Panc1 (cell line): ENCODE measurements at regions not wholly inside any gene's neighbourhood (a gene's known extent, or its start where the extent isn't known, plus 50 kb on each side); places are given as distances from the start of the nearest gene placed in this dataset.

Experiments used
- ATAC-seq: fragments of 200-7000 bp; cut with Tn5 transposase; 2 replicates; pipeline ENCODE4 v1.9.1; 2020; ENCODE audit warnings: mild to moderate bottlenecking, moderate library complexity
- BruUV-seq: library from RNA; stranded (reverse); fragments of 400-500 nt; replicated peaks from 2 replicates; lab custom pipeline; 2021; lab: Mats Ljungman, UMichigan
- CTCF ChIA-PET: fragments of 300-600 bp; sonication (Branson Sonifier 250); formaldehyde crosslinking; loops from one replicate; lab custom pipeline; 2022; ENCODE audit warnings: antibody characterized with exemption; lab: Charles Lee
- POLR2A ChIA-PET: fragments of 300-600 bp; sonication (Branson Sonifier 250); formaldehyde crosslinking; loops from one replicate; lab custom pipeline; 2022; ENCODE audit warnings: antibody characterized with exemption; lab: Charles Lee
- DNase-seq: peaks from one replicate; pipeline ENCODE4 v3.0.0-alpha.2; 2010; ENCODE audit warnings: low read depth, low spot score
- H3K27ac ChIP-seq: 2 replicates; pipeline ENCODE4 v1.5.1; 2011; ENCODE audit warnings: mild to moderate bottlenecking, low read length, inconsistent platforms
- H3K27me3 ChIP-seq: fragments of 200-500 bp; sonication (Bioruptor generic); 2 replicates; pipeline ENCODE4 v1.6.0; 2014; ENCODE audit warnings: low read length, inconsistent platforms; ENCODE audit not compliant: control insufficient read depth, insufficient read depth
- H3K36me3 ChIP-seq: fragments of 200-500 bp; sonication (Bioruptor generic); 2 replicates; pipeline ENCODE4 v1.5.1; 2014; ENCODE audit warnings: inconsistent platforms, mild to moderate bottlenecking, low read length, moderate library complexity; ENCODE audit not compliant: control insufficient read depth, insufficient read depth
- H3K4me1 ChIP-seq: 2 replicates; pipeline ENCODE4 v1.5.1; 2011; ENCODE audit warnings: inconsistent platforms, mild to moderate bottlenecking, low read length, moderate library complexity; ENCODE audit not compliant: control insufficient read depth, insufficient read depth
- H3K4me3 ChIP-seq, 2 experiments: 2 replicates each; pipeline ENCODE4 v1.5.1; 2011 to 2012; ENCODE audit warnings: low read depth in 2 of 2, low read length in 2 of 2, mild to moderate bottlenecking in 2 of 2, inconsistent platforms in 1 of 2, moderate library complexity in 1 of 2
- H3K9me3 ChIP-seq: fragments of 200-500 bp; sonication (Bioruptor generic); 2 replicates; pipeline ENCODE4 v1.5.1; 2014; ENCODE audit warnings: low read depth, mild to moderate bottlenecking, inconsistent platforms, low read length, moderate library complexity; ENCODE audit not compliant: control insufficient read depth, insufficient read depth
- CTCF ChIP-seq: fragments of 450-650 bp; IDR thresholded peaks from 2 replicates; pipeline ENCODE4 v1.5.1; 2017; ENCODE audit warnings: mild to moderate bottlenecking
- POLR2AphosphoS5 ChIP-seq: IDR thresholded peaks from 2 replicates; pipeline ENCODE4 v1.6.1; 2012; ENCODE audit warnings: mild to moderate bottlenecking, low read depth, low read length, moderate library complexity
- REST ChIP-seq, 2 experiments: IDR thresholded peaks; 2 replicates each; pipeline ENCODE4 v1.6.1; 2011 to 2012; ENCODE audit warnings: low read depth in 2 of 2, control low read depth in 1 of 2, low read length in 1 of 2, mild to moderate bottlenecking in 1 of 2, moderate library complexity in 1 of 2; ENCODE audit not compliant: insufficient read depth in 1 of 2
- SIN3A ChIP-seq: IDR thresholded peaks from 2 replicates; pipeline ENCODE4 v1.6.1; 2012; ENCODE audit warnings: low read depth, mild to moderate bottlenecking, low read length, moderate library complexity, borderline replicate concordance; ENCODE audit not compliant: insufficient read depth
- TCF7L2 ChIP-seq: IDR thresholded peaks from 2 replicates; pipeline ENCODE4 v1.6.1; 2011; ENCODE audit warnings: mild to moderate bottlenecking, low read depth, low read length, inconsistent platforms
- in situ Hi-C: cut with HindIII; loops from 2 replicates; pipeline ENCODE4 v1.10.0; 2016; ENCODE audit warnings: low sequenced_read_pairs, low pct_unique_long_range_greater_than_20kb
- intact Hi-C: fragments of 100-400 bp; cut with micrococcal nuclease; formaldehyde crosslinking; loops from one replicate; pipeline ENCODE4 v1.10.0; 2022; ENCODE audit not compliant: unreplicated experiment

- intact Hi-C loops (no loop called here), in situ Hi-C loops (no loop called here)
- H3K4me3 ChIP-seq, result no peak overlapping the region
- H3K4me1 ChIP-seq, result no peaks in the 10 kb centered on the region
- no peaks in the 10 kb centered on the region for H3K9me3 ChIP-seq
- CTCF ChIA-PET, result no interaction called here
- no peaks in the 10 kb centered on the region for H3K27me3 ChIP-seq
- H3K27ac ChIP-seq, result no peak overlapping the region
- H3K36me3 ChIP-seq, result no peaks in the 10 kb centered on the region
- no peak for ATAC-seq
- TF ChIP-seq SIN3A (no peak), TCF7L2 (no peak), POLR2AphosphoS5 (no peak), CTCF (no peak), REST (IDR thresholded peaks at IDR 0.05; ENCODE audit: insufficient read depth in 1 of 2, low read depth in 2 of 2, low read length in 1 of 2) (no peak)
- POLR2A ChIA-PET, result no interaction called here
- BruUV-seq, result no TSS peak
- no peak for DNase-seq
Observed at GRCh38 chr4:149214301-149214700, 601.3 kb downstream of the IQCM start.

- DNase-seq, result no peak
- ChIA-PET CTCF (no interaction called here), POLR2A (no interaction called here)
- Histone ChIP-seq H3K36me3 (no peaks in the 10 kb centered on the region), H3K4me1 (no peaks in the 10 kb centered on the region), H3K27ac (no peak overlapping the region), H3K27me3 (no peaks in the 10 kb centered on the region), H3K4me3 (no peak overlapping the region), H3K9me3 (no peaks in the 10 kb centered on the region)
- intact Hi-C loops (no loop called here), in situ Hi-C loops (no loop called here)
- TF ChIP-seq POLR2AphosphoS5, result no peak
- TF ChIP-seq SIN3A, result no peak
- no peak for TF ChIP-seq REST (IDR thresholded peaks at IDR 0.05; ENCODE audit: insufficient read depth in 1 of 2, low read depth in 2 of 2, low read length in 1 of 2)
- TF ChIP-seq CTCF, result no peak
- no peak for TF ChIP-seq TCF7L2
- BruUV-seq, result no TSS peak
- no peak for ATAC-seq
Observed at GRCh38 chr4:149211876-149212275, 603.8 kb downstream of the IQCM start.
